ENCODE measurements at regions not wholly inside any gene's neighbourhood (a gene's known extent, or its start where the extent isn't known, plus 50 kb on each side); places are given as distances from the start of the nearest gene placed in this dataset.
"Not testable (repeated sequence)": the region's sequence is repeated elsewhere in the genome, so short reads cannot be mapped to it uniquely, and the experiment has no call there.

- no peak overlapping the region for H3K27ac ChIP-seq (replicated peaks)
- intact Hi-C loops (cut with micrococcal nuclease): no loop called here
- H3K4me1 ChIP-seq: no peaks in the 10 kb centered on the region
- H3K27me3 ChIP-seq (ENCODE audit: low read depth): no peaks in the 10 kb centered on the region
- H3K4me3 ChIP-seq: no peak overlapping the region
- DNase-seq: no peak
- no peak for TF ChIP-seq CTCF (IDR thresholded peaks at IDR 0.05; ENCODE audit: borderline replicate concordance)
- H3K36me3 ChIP-seq: no peaks in the 10 kb centered on the region
- H3K9me3 ChIP-seq (replicated peaks): peaks cover 14% of the 10 kb centered on the region
Measured at GRCh38 chr6:4635666-4636065, 140.5 kb upstream of the CDYL start.

- DNase-seq: no peak
- H3K36me3 ChIP-seq: no peaks in the 10 kb centered on the region
- H3K27me3 ChIP-seq (ENCODE audit: low read depth): no peaks in the 10 kb centered on the region
- H3K4me1 ChIP-seq: no peaks in the 10 kb centered on the region
- H3K4me3 ChIP-seq: no peak overlapping the region
- peaks cover 40% of the 10 kb centered on the region for H3K9me3 ChIP-seq (replicated peaks)
- intact Hi-C loops (cut with micrococcal nuclease): no loop called here
- TF ChIP-seq CTCF (IDR thresholded peaks at IDR 0.05; ENCODE audit: borderline replicate concordance): no peak
- H3K27ac ChIP-seq (replicated peaks): no peak overlapping the region
Measured at GRCh38 chr6:4632421-4632820, 143.8 kb upstream of the CDYL start.

GRCh38 chr6:4629789-4630188 lies 146.4 kb upstream of the CDYL start:
- H3K36me3 ChIP-seq; intact Hi-C loops (cut with micrococcal nuclease); H3K27me3 ChIP-seq (ENCODE audit: low read depth); H3K27ac ChIP-seq (replicated peaks); DNase-seq; H3K4me3 ChIP-seq; H3K4me1 ChIP-seq: not testable (repeated sequence)
- peaks cover 40% of the 10 kb centered on the region for H3K9me3 ChIP-seq (replicated peaks)

GRCh38 chr6:4625557-4625956 lies 150.6 kb upstream of the CDYL start:
- Histone ChIP-seq H3K4me3 (no peak overlapping the region), H3K27me3 (ENCODE audit: low read depth) (no peaks in the 10 kb centered on the region), H3K27ac (replicated peaks) (no peak overlapping the region), H3K4me1 (no peaks in the 10 kb centered on the region), H3K36me3 (no peaks in the 10 kb centered on the region), H3K9me3 (replicated peaks) (peaks cover 24% of the 10 kb centered on the region)
- no peak for DNase-seq
- intact Hi-C loops (cut with micrococcal nuclease): no loop called here
- no peak for TF ChIP-seq CTCF (IDR thresholded peaks at IDR 0.05; ENCODE audit: borderline replicate concordance)

- TF ChIP-seq CTCF (IDR thresholded peaks at IDR 0.05; ENCODE audit: borderline replicate concordance): no peak
- Histone ChIP-seq H3K36me3 (no peaks in the 10 kb centered on the region), H3K9me3 (replicated peaks) (peaks cover 16% of the 10 kb centered on the region), H3K4me1 (no peaks in the 10 kb centered on the region), H3K27ac (replicated peaks) (no peak overlapping the region), H3K27me3 (ENCODE audit: low read depth) (no peaks in the 10 kb centered on the region), H3K4me3 (no peak overlapping the region)
- no peak for DNase-seq
- intact Hi-C loops (cut with micrococcal nuclease): no loop called here
Measured at GRCh38 chr6:4624726-4625125, 151.5 kb upstream of the CDYL start.

GRCh38 chr6:4620284-4621151 lies 155.7 kb upstream of the CDYL start:
- Histone ChIP-seq H3K9me3 (replicated peaks) (no peaks in the 10 kb centered on the region), H3K36me3 (no peaks in the 10 kb centered on the region), H3K27ac (replicated peaks) (no peak overlapping the region), H3K4me3 (no peak overlapping the region), H3K4me1 (peaks cover 9% of the 10 kb centered on the region), H3K27me3 (ENCODE audit: low read depth) (no peaks in the 10 kb centered on the region)
- no peak for DNase-seq
- intact Hi-C loops (cut with micrococcal nuclease): no loop called here
- no peak for TF ChIP-seq CTCF (IDR thresholded peaks at IDR 0.05; ENCODE audit: borderline replicate concordance)
